Hematopoietic multipotent progenitor cell (in vitro differentiated cells): ENCODE measurements at regions not wholly inside any gene's neighbourhood (a gene's known extent, or its start where the extent isn't known, plus 50 kb on each side); places are given as distances from the start of the nearest gene placed in this dataset.
A peak's percentile ranks its signal among the peaks of the same experiment; 100 is the strongest.

Source experiments
- DNase-seq, 3 donors: peaks; one replicate each; pipeline ENCODE4 v3.0.0-alpha.2; 2011 to 2015; ENCODE audit warnings: low read depth in 2 of 3, low spot score in 2 of 3

DNA sequence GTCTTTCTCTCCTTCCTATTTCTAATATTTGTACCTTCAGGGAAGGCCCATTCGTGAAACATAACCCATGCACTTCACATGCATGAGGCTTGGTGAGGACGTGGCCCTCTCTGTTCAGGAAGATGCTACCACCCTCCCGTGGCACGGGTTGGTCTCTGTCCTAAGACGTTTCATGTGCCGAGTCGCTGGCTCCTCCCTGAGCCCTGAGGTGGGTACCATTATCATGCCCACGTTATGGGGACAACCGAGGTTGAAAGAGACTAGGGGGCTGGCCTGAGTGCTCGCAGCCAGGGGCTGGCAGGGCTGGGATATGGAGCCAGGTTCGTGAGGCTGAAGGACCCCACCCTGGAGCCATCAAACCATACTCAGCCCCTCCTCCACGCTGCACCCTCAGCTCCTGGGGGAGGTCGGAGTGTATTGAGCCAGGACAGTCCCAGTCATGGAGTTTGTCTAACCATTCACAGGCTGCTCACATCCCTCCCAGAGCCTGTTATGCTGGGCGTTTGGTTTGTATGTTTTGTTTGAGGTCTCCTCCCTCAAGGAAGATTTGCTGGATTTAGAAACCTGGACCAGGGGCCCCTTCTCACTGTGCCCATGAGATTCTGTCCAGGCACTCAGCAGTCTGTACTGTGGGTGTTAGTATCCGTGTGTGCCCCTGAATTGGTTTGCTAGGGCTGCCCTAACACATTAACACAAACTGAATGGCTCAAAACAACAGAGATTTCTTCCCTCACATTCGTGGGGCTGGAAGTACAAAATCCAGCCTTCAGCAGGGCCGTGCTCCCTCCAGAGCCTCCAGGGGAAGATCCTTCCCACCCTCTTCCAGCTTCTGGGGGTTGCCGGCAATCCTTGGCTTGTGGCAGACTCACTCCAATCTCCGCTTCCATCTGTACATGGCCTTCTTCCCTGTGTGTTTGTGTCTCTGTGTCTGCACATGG, 88.3 kb downstream of the ANKRD60 start:
- DNase-seq: no peak

GRCh38 chr20:58138395-58138794, 90.1 kb downstream of the ANKRD60 start:
- no peak for DNase-seq

- no peak for DNase-seq
These were observed 90.7 kb downstream of the ANKRD60 start for GRCh38 chr20:58137651-58138265.

DNA sequence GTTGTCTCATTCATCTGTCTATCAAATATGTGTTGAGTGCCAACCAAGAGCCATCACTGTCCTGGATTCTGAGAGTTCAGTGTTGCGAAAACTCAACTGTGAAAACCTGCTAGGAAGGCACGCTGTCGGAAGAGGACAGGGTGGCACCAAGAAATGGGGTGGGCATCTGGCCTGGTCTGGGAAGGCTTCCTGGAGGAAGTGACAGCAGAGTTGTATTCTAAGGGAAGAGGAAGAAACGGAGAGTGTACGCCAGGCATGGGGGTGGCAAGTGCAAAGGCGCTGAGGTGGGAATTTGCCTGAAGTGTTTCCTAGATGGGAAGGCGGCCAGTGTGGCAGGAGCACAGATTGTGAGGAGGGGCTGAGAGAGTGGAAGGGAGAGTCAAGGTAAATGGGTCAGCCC, 91.2 kb downstream of the ANKRD60 start:
- DNase-seq: no peak

GRCh38 chr20:58136149-58136484, 92.3 kb downstream of the ANKRD60 start:
- DNase-seq: no peak

GRCh38 chr20:58135441-58136148, 92.9 kb downstream of the ANKRD60 start:
- DNase-seq: no peak

- DNase-seq: no peak
These were observed 95.2 kb downstream of the ANKRD60 start for GRCh38 chr20:58133020-58133808.

GRCh38 chr20:58131551-58132142, 96.8 kb downstream of the ANKRD60 start:
- no peak for DNase-seq

GRCh38 chr20:58131151-58131550, 97.3 kb downstream of the ANKRD60 start:
- peak in 1 of 3 donors; percentile 4 for DNase-seq

DNA sequence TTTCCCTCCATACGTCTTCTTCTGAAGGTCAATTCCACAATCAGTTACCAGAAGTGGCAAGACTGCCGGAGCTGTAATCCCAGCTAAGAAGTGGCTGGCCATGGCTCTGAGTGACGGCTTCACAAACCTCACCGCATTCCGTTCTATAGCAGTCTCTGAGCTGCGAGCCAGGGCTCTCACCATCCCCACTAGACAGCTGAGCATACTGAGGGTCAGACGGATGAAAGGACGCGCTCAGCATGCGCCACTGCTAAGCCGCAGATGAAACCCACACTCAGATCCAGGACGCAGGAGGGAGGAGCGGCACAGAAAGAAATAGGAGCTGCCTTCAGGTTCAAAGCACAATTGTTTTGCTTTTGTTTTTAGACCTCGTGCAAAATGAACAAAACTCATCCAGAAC, 97.9 kb downstream of the ANKRD60 start:
- no peak for DNase-seq

GRCh38 chr20:58130156-58130555, 98.3 kb downstream of the ANKRD60 start:
- DNase-seq: no peak

- DNase-seq: no peak
These were observed 98.7 kb downstream of the ANKRD60 start for GRCh38 chr20:58129721-58130151.

GRCh38 chr20:58128635-58129625, 99.5 kb downstream of the ANKRD60 start:
- no peak for DNase-seq

GRCh38 chr20:58127701-58128111, 100.7 kb downstream of the ANKRD60 start:
- DNase-seq: peak in 2 of 3 donors; percentile 10 to 38

DNA sequence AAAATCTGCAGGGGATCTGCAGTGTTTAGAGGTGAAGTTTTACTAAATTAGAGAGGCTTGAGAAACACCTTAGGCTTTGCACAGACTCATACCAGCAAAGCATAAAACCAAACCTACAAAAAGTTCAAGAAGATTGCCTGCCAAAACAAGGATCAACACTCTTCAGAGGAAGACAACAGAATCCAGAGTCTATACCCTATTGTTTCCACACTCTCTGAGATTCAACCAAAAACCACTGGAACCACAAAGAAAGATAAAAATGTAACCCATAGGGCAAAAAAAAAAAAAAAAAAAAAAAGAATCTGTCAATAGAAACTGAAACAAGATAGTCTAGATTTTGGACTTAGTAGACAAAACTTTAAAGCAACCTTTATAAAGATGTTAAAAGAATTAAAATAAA, 102.7 kb downstream of the ANKRD60 start:
- no peak for DNase-seq

DNA sequence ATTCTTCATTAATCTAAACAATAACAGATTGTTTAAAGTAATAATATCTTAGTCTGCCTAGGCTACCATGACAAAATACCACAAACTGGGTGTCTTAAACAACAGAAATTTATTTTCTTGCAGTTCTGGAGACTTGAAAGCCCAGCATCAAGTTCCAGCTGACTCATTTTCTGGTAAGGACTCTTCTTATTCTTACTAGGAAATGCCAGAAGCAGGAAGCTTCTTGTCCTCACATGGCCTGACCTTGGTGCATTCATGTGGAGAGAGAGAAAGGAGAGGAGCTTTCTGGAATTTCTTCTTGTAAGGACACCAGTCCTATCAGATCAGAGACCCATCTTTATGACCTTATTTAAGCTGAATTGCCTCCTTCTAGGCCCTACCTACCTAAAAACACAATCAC, 110.5 kb downstream of the ANKRD60 start:
- DNase-seq: no peak

DNA sequence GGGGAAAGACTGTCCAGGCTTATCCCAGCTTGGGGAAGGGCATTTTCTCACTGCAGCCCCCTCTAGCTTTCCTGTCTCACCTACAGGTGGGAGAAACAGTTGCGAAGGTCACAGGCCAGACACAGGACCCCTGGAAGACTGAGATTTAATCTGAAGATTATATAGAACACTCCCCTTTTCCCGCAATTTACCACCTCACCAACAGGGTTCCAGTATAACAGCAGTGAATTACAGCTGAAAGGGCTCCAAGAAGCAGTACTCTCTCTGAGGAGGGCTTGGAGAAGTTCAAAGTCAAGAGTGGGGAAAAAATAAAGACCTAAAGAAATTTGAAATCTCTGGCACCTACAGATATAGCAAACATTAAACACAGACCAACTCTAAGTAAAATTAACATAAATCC, 111.9 kb downstream of the ANKRD60 start:
- no peak for DNase-seq

GRCh38 chr20:58113716-58114115, 114.7 kb downstream of the ANKRD60 start:
- no peak for DNase-seq
